ENCODE measurements at regions not wholly inside any gene's neighbourhood (a gene's known extent, or its start where the extent isn't known, plus 50 kb on each side); places are given as distances from the start of the nearest gene placed in this dataset.

GRCh38 chr6:138550346-138550767 lies 51.1 kb upstream of the NHSL1 start:
- Histone ChIP-seq H3K9ac (no peak overlapping the region), H3K27me3 (no peaks in the 10 kb centered on the region), H3K4me3 (no peak overlapping the region), H3K27ac (no peak overlapping the region), H4K20me1 (no peaks in the 10 kb centered on the region), H3K9me3 (no peaks in the 10 kb centered on the region), H3K4me1 (peaks cover 30% of the 10 kb centered on the region), H3K36me3 (0 out of 2 replicates have a peak, but pooled peaks cover 5% of the 10 kb centered on the region), H3K4me2 (no peak overlapping the region)
- TF ChIP-seq Cebpa-rat (IDR thresholded peaks at IDR 0.05) = no peak

- Histone ChIP-seq H3K27me3 (no peaks in the 10 kb centered on the region), H4K20me1 (no peaks in the 10 kb centered on the region), H3K4me2 (peak overlapping the region; percentile 69), H3K27ac (peak overlapping the region; percentile 61; the same call in 1 of the 2 replicates), H3K9me3 (no peaks in the 10 kb centered on the region), H3K9ac (no peak overlapping the region), H3K4me3 (no peak overlapping the region), H3K4me1 (peaks cover 31% of the 10 kb centered on the region), H3K36me3 (no peaks in the 10 kb centered on the region)
- TF ChIP-seq Cebpa-rat (IDR thresholded peaks at IDR 0.05) = no peak
These were observed 54.9 kb upstream of the NHSL1 start for GRCh38 chr6:138554146-138554545.

- peak overlapping the region; percentile 15; the same call in 1 of the 2 replicates for H3K9ac ChIP-seq
- H3K9me3 ChIP-seq = no peaks in the 10 kb centered on the region
- no peaks in the 10 kb centered on the region for H4K20me1 ChIP-seq
- peak overlapping the region; percentile 69 for H3K4me2 ChIP-seq
- no peaks in the 10 kb centered on the region for H3K27me3 ChIP-seq
- peak overlapping the region; percentile 61 for H3K27ac ChIP-seq
- no peak for TF ChIP-seq Cebpa-rat (IDR thresholded peaks at IDR 0.05)
- peak overlapping the region; percentile 14; the same call in 1 of the 2 replicates for H3K4me3 ChIP-seq
- no peaks in the 10 kb centered on the region for H3K36me3 ChIP-seq
- H3K4me1 ChIP-seq = peaks cover 31% of the 10 kb centered on the region
These were observed 56.2 kb upstream of the NHSL1 start for GRCh38 chr6:138555421-138555988.

GRCh38 chr6:138557147-138557546 lies 57.9 kb upstream of the NHSL1 start:
- Histone ChIP-seq H4K20me1 (no peaks in the 10 kb centered on the region), H3K27ac (no peak overlapping the region), H3K9ac (no peak overlapping the region), H3K9me3 (peaks cover 6% of the 10 kb centered on the region; the same call in 1 of the 2 replicates), H3K4me2 (no peak overlapping the region), H3K4me3 (no peak overlapping the region), H3K27me3 (no peaks in the 10 kb centered on the region), H3K36me3 (no peaks in the 10 kb centered on the region), H3K4me1 (peaks cover 23% of the 10 kb centered on the region)
- TF ChIP-seq Cebpa-rat (IDR thresholded peaks at IDR 0.05) = no peak

GRCh38 chr6:138559143-138559542 lies 59.8 kb upstream of the NHSL1 start:
- H3K4me1 ChIP-seq = peaks cover 20% of the 10 kb centered on the region
- no peaks in the 10 kb centered on the region for H3K27me3 ChIP-seq
- no peak overlapping the region for H3K4me2 ChIP-seq
- H3K36me3 ChIP-seq = no peaks in the 10 kb centered on the region
- no peak overlapping the region for H3K9ac ChIP-seq
- no peak overlapping the region for H3K27ac ChIP-seq
- no peaks in the 10 kb centered on the region for H4K20me1 ChIP-seq
- no peak overlapping the region for H3K4me3 ChIP-seq
- peaks cover 6% of the 10 kb centered on the region; the same call in 1 of the 2 replicates for H3K9me3 ChIP-seq
- TF ChIP-seq Cebpa-rat (IDR thresholded peaks at IDR 0.05) = no peak

- H3K27ac ChIP-seq = no peak overlapping the region
- no peaks in the 10 kb centered on the region for H4K20me1 ChIP-seq
- H3K4me2 ChIP-seq = no peak overlapping the region
- H3K4me1 ChIP-seq = peaks cover 9% of the 10 kb centered on the region
- H3K36me3 ChIP-seq = no peaks in the 10 kb centered on the region
- H3K9me3 ChIP-seq = peaks cover 6% of the 10 kb centered on the region; the same call in 1 of the 2 replicates
- no peaks in the 10 kb centered on the region for H3K27me3 ChIP-seq
- no peak overlapping the region for H3K9ac ChIP-seq
- no peak for TF ChIP-seq Cebpa-rat (IDR thresholded peaks at IDR 0.05)
- H3K4me3 ChIP-seq = no peak overlapping the region
These were observed 61.0 kb upstream of the NHSL1 start for GRCh38 chr6:138560130-138560860.

- Histone ChIP-seq H3K36me3 (no peaks in the 10 kb centered on the region), H4K20me1 (no peaks in the 10 kb centered on the region), H3K4me2 (no peak overlapping the region), H3K27me3 (no peaks in the 10 kb centered on the region), H3K4me1 (no peaks in the 10 kb centered on the region), H3K27ac (no peak overlapping the region), H3K9me3 (peaks cover 6% of the 10 kb centered on the region; the same call in 1 of the 2 replicates), H3K4me3 (no peak overlapping the region), H3K9ac (no peak overlapping the region)
- TF ChIP-seq Cebpa-rat (IDR thresholded peaks at IDR 0.05) = no peak
These were observed 63.4 kb upstream of the NHSL1 start for GRCh38 chr6:138562691-138563090.

- Histone ChIP-seq H3K4me1 (0 out of 2 replicates have a peak, but pooled peaks cover under 1% of the 10 kb centered on the region), H3K9ac (no peak overlapping the region), H4K20me1 (no peaks in the 10 kb centered on the region), H3K27ac (no peak overlapping the region), H3K9me3 (peaks cover 6% of the 10 kb centered on the region; the same call in 1 of the 2 replicates), H3K4me2 (no peak overlapping the region), H3K27me3 (no peaks in the 10 kb centered on the region), H3K4me3 (no peak overlapping the region), H3K36me3 (no peaks in the 10 kb centered on the region)
- no peak for TF ChIP-seq Cebpa-rat (IDR thresholded peaks at IDR 0.05)
These were observed 63.9 kb upstream of the NHSL1 start for GRCh38 chr6:138563231-138563630.

GRCh38 chr6:138563650-138564049 lies 64.4 kb upstream of the NHSL1 start:
- Histone ChIP-seq H3K27ac (no peak overlapping the region), H3K4me1 (peaks cover 5% of the 10 kb centered on the region), H3K27me3 (no peaks in the 10 kb centered on the region), H3K9me3 (peaks cover 6% of the 10 kb centered on the region; the same call in 1 of the 2 replicates), H3K9ac (no peak overlapping the region), H4K20me1 (0 out of 2 replicates have a peak, but pooled peaks cover under 1% of the 10 kb centered on the region), H3K4me3 (no peak overlapping the region), H3K4me2 (no peak overlapping the region), H3K36me3 (no peaks in the 10 kb centered on the region)
- no peak for TF ChIP-seq Cebpa-rat (IDR thresholded peaks at IDR 0.05)

- H3K4me1 ChIP-seq = peaks cover 11% of the 10 kb centered on the region
- TF ChIP-seq Cebpa-rat (IDR thresholded peaks at IDR 0.05) = no peak
- H3K9me3 ChIP-seq = peaks cover 6% of the 10 kb centered on the region; the same call in 1 of the 2 replicates
- H4K20me1 ChIP-seq = peaks cover 6% of the 10 kb centered on the region; the same call in 1 of the 2 replicates
- H3K36me3 ChIP-seq = no peaks in the 10 kb centered on the region
- H3K4me3 ChIP-seq = no peak overlapping the region
- no peak overlapping the region for H3K27ac ChIP-seq
- no peaks in the 10 kb centered on the region; the same call in 1 of the 2 replicates for H3K27me3 ChIP-seq
- no peak overlapping the region for H3K4me2 ChIP-seq
- H3K9ac ChIP-seq = no peak overlapping the region
These were observed 65.0 kb upstream of the NHSL1 start for GRCh38 chr6:138564170-138564721.

Data from BLaER1 (cell line).